Calu3 (cell line): ENCODE measurements at regions not wholly inside any gene's neighbourhood (a gene's known extent, or its start where the extent isn't known, plus 50 kb on each side); places are given as distances from the start of the nearest gene placed in this dataset.

ENCODE experiments used
- BruUV-seq: library from RNA; stranded (reverse); fragments of 400-500 nt; replicated peaks from 2 replicates; lab custom pipeline; 2021; lab: Mats Ljungman, UMichigan
- CTCF ChIA-PET: fragments of 300-600 bp; sonication (Branson Sonifier 250); formaldehyde crosslinking; loops from one replicate; lab custom pipeline; 2022; ENCODE audit warnings: antibody characterized with exemption; lab: Charles Lee
- DNase-seq: peaks from one replicate; pipeline ENCODE4 v3.0.0; 2022
- H3K27ac Mint-ChIP-seq: one replicate; pipeline ENCODE4 v1.8.0; 2022; ENCODE audit warnings: mixed read lengths; ENCODE audit not compliant: unreplicated experiment
- H3K27me3 Mint-ChIP-seq: one replicate; pipeline ENCODE4 v1.8.0; 2022; ENCODE audit warnings: mixed read lengths; ENCODE audit not compliant: unreplicated experiment
- H3K36me3 Mint-ChIP-seq: one replicate; pipeline ENCODE4 v1.8.0; 2022; ENCODE audit warnings: mild to moderate bottlenecking, moderate library complexity, mixed read lengths; ENCODE audit not compliant: insufficient read depth, unreplicated experiment
- H3K4me1 Mint-ChIP-seq: one replicate; pipeline ENCODE4 v1.8.0; 2022; ENCODE audit warnings: mild to moderate bottlenecking, low read depth, mixed read lengths; ENCODE audit not compliant: unreplicated experiment
- H3K4me3 Mint-ChIP-seq: one replicate; pipeline ENCODE4 v1.8.0; 2022; ENCODE audit warnings: mild to moderate bottlenecking, low read depth, moderate library complexity, mixed read lengths; ENCODE audit not compliant: unreplicated experiment
- H3K9me3 Mint-ChIP-seq: one replicate; pipeline ENCODE4 v1.8.0; 2022; ENCODE audit warnings: low read depth, mixed read lengths; ENCODE audit not compliant: unreplicated experiment
- intact Hi-C: fragments of 100-400 bp; cut with micrococcal nuclease; formaldehyde crosslinking; loops from one replicate; pipeline ENCODE4 v1.10.0; 2022; ENCODE audit not compliant: unreplicated experiment
- TF ChIP-seq, protein P1 (sequence below): fragments of 200-600 bp; IDR thresholded peaks from one replicate; pipeline ENCODE4 v1.8.0; 2022; ENCODE audit warnings: antibody characterized with exemption; ENCODE audit not compliant: unreplicated experiment

DNA sequence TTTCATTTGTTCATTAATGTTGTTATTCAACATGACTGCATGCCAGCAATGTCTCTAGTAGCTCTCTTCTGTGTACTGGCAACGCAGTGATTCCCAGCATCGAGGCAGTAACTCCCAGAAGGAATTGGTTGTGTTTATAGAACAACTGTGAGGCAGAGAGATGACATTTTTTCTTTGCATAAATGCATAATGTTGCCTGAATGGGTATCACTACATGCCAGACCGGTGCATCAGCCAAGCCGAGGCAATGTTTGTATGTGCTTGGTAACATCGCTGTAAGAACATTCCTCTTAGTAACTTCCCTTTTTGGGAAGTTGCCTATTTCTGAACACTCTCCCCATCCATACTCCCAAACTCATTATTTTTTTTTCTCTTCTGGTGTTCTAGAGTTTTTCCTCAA is 182.9 kb downstream of the HTR7 start:
- H3K27ac Mint-ChIP-seq: no peak overlapping the region
- H3K36me3 Mint-ChIP-seq: no peaks in the 10 kb centered on the region
- no peaks in the 10 kb centered on the region for H3K9me3 Mint-ChIP-seq
- no peak overlapping the region for H3K4me3 Mint-ChIP-seq
- H3K4me1 Mint-ChIP-seq: no peaks in the 10 kb centered on the region
- TF ChIP-seq, protein P1, sequence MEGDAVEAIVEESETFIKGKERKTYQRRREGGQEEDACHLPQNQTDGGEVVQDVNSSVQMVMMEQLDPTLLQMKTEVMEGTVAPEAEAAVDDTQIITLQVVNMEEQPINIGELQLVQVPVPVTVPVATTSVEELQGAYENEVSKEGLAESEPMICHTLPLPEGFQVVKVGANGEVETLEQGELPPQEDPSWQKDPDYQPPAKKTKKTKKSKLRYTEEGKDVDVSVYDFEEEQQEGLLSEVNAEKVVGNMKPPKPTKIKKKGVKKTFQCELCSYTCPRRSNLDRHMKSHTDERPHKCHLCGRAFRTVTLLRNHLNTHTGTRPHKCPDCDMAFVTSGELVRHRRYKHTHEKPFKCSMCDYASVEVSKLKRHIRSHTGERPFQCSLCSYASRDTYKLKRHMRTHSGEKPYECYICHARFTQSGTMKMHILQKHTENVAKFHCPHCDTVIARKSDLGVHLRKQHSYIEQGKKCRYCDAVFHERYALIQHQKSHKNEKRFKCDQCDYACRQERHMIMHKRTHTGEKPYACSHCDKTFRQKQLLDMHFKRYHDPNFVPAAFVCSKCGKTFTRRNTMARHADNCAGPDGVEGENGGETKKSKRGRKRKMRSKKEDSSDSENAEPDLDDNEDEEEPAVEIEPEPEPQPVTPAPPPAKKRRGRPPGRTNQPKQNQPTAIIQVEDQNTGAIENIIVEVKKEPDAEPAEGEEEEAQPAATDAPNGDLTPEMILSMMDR: no peak
- intact Hi-C loops: no loop called here
- BruUV-seq: no TSS peak
- H3K27me3 Mint-ChIP-seq: peaks cover 12% of the 10 kb centered on the region
- CTCF ChIA-PET: no interaction called here
- DNase-seq: no peak

DNA sequence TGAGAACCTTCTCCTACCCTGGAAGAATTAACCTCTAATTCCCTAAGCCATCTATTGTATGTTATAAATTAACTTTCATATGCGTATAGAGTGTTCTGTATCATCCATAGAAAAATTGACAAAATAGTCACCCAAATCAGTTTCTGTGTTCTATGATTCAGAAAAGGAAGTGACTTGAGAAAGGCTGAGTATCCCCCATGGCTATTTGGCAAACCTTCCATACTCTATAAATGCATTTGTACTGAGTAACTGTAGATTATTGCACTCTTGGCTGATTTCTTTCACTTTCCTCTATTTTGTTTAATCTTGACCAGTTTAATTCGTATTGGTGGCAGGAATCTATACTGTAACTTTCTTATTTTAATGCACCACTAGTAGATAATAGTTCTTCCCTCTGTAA is 182.2 kb downstream of the HTR7 start:
- Mint-ChIP-seq H3K9me3 (no peaks in the 10 kb centered on the region), H3K4me1 (no peaks in the 10 kb centered on the region), H3K27ac (no peak overlapping the region), H3K27me3 (peaks cover 5% of the 10 kb centered on the region), H3K4me3 (no peak overlapping the region), H3K36me3 (no peaks in the 10 kb centered on the region)
- CTCF ChIA-PET: no interaction called here
- TF ChIP-seq, protein P1: no peak
- no TSS peak for BruUV-seq
- intact Hi-C loops: no loop called here
- DNase-seq: no peak
